GM23248 (cell line): ENCODE measurements at regions not wholly inside any gene's neighbourhood (a gene's known extent, or its start where the extent isn't known, plus 50 kb on each side); places are given as distances from the start of the nearest gene placed in this dataset.

Source experiments
- DNase-seq: peaks from one replicate; pipeline ENCODE4 v3.0.0-alpha.2; 2015
- H2AFZ ChIP-seq: fragments of 200-600 bp; sonication (generic); 2 replicates; pipeline ENCODE4 v1.6.1; 2016; ENCODE audit warnings: antibody characterized with exemption
- H3F3A ChIP-seq: fragments of 200-600 bp; sonication (generic); 2 replicates; pipeline ENCODE4 v1.6.1; 2016; ENCODE audit warnings: mild to moderate bottlenecking, antibody characterized with exemption, mixed run types; ENCODE audit not compliant: insufficient read depth
- H3K27ac ChIP-seq: fragments of 200-600 bp; sonication (generic); 2 replicates; pipeline ENCODE4 v1.5.1; 2016; ENCODE audit warnings: mild to moderate bottlenecking
- H3K27me3 ChIP-seq: fragments of 200-600 bp; sonication (generic); replicated peaks from 2 replicates; pipeline ENCODE4 v1.6.1; 2016; ENCODE audit warnings: mild to moderate bottlenecking; ENCODE audit not compliant: insufficient read depth
- H3K36me3 ChIP-seq: fragments of 200-600 bp; sonication (generic); 2 replicates; pipeline ENCODE4 v1.6.1; 2016; ENCODE audit warnings: low read depth, mild to moderate bottlenecking
- H3K4me1 ChIP-seq: fragments of 200-600 bp; sonication (generic); 2 replicates; pipeline ENCODE4 v1.6.1; 2016; ENCODE audit warnings: mild to moderate bottlenecking; ENCODE audit not compliant: insufficient read depth
- H3K4me2 ChIP-seq: fragments of 200-600 bp; sonication (generic); one replicate; pipeline ENCODE4 v1.6.1; 2016; ENCODE audit warnings: mild to moderate bottlenecking; ENCODE audit not compliant: unreplicated experiment
- H3K4me3 ChIP-seq: fragments of 200-600 bp; sonication (generic); 2 replicates; pipeline ENCODE4 v1.5.1; 2016; ENCODE audit warnings: mild to moderate bottlenecking
- H3K79me2 ChIP-seq: fragments of 200-600 bp; sonication (generic); 2 replicates; pipeline ENCODE4 v1.6.1; 2016; ENCODE audit warnings: mild to moderate bottlenecking; ENCODE audit not compliant: insufficient read depth
- H3K9ac ChIP-seq: fragments of 200-600 bp; sonication (generic); 2 replicates; pipeline ENCODE4 v1.6.1; 2016; ENCODE audit warnings: mild to moderate bottlenecking
- H3K9me2 ChIP-seq: fragments of 200-600 bp; sonication (generic); 2 replicates; pipeline ENCODE4 v1.6.1; 2016; ENCODE audit warnings: mixed run types, mild to moderate bottlenecking, moderate library complexity; ENCODE audit not compliant: insufficient read depth
- H3K9me3 ChIP-seq: fragments of 200-600 bp; sonication (generic); one replicate; pipeline ENCODE4 v1.6.1; 2017; ENCODE audit warnings: low read depth
- H4K20me1 ChIP-seq: fragments of 200-600 bp; sonication (generic); 2 replicates; pipeline ENCODE4 v1.6.0; 2016; ENCODE audit not compliant: insufficient read depth
- EZH2 ChIP-seq: fragments of 200-600 bp; sonication (generic); IDR thresholded peaks from 2 replicates; pipeline ENCODE4 v1.6.1; 2018; ENCODE audit warnings: antibody characterized with exemption, mild to moderate bottlenecking; ENCODE audit not compliant: insufficient read depth, poor library complexity, severe bottlenecking
- EZH2phosphoT487 ChIP-seq: fragments of 200-600 bp; sonication (generic); IDR thresholded peaks from 2 replicates; pipeline ENCODE4 v1.6.1; 2018; ENCODE audit warnings: antibody characterized with exemption, moderate library complexity, mild to moderate bottlenecking, low read depth; ENCODE audit not compliant: insufficient read depth
- WGBS, 2 experiments: methylation state at CpG; one replicate each; pipeline ENCODE4 v1.1.6; 2015 to 2017; ENCODE audit warnings: low lambda C conversion rate in 2 of 2, low coverage in 1 of 2; ENCODE audit errors: missing lambda C conversion rate in 2 of 2; 5-methylcytosine and 5-hydroxymethylcytosine counted together
- in situ Hi-C: fragments of 300-500 bp; cut with MboI; formaldehyde crosslinking; loops from 2 replicates; pipeline ENCODE4 v1.15.0; 2020

- Histone ChIP-seq H3K4me3 (no peak overlapping the region), H3K9ac (no peak overlapping the region), H3K79me2 (no peaks in the 10 kb centered on the region), H4K20me1 (no peaks in the 10 kb centered on the region), H3F3A (no peaks in the 10 kb centered on the region), H3K4me1 (no peaks in the 10 kb centered on the region), H3K27me3 (peaks cover 28% of the 10 kb centered on the region), H3K27ac (no peak overlapping the region), H3K36me3 (no peaks in the 10 kb centered on the region), H3K9me2 (no peaks in the 10 kb centered on the region), H3K9me3 (no peaks in the 10 kb centered on the region), H2AFZ (no peak overlapping the region), H3K4me2 (no peak overlapping the region)
- TF ChIP-seq EZH2 (no peak), EZH2phosphoT487 (no peak)
- WGBS, 2 experiments, result 24 to 29% methylated on average over 2 of the region's 2 CpGs
- no peak for DNase-seq
- in situ Hi-C loops, result no loop called here
Measured at GRCh38 chr1:113253590-113253989, 136.7 kb upstream of the MAGI3 start.

- Histone ChIP-seq H3K36me3 (no peaks in the 10 kb centered on the region), H2AFZ (no peak overlapping the region), H3K4me3 (no peak overlapping the region), H3K9me3 (no peaks in the 10 kb centered on the region), H3K27me3 (peaks cover 34% of the 10 kb centered on the region), H3K4me1 (no peaks in the 10 kb centered on the region), H3K79me2 (no peaks in the 10 kb centered on the region), H3K4me2 (no peak overlapping the region), H3K9ac (no peak overlapping the region), H3F3A (no peaks in the 10 kb centered on the region), H4K20me1 (no peaks in the 10 kb centered on the region), H3K27ac (no peak overlapping the region), H3K9me2 (no peaks in the 10 kb centered on the region)
- in situ Hi-C loops, result no loop called here
- 52 to 60% methylated on average over 7 of the region's 7 CpGs for WGBS, 2 experiments
- no peak for DNase-seq
- no peak for TF ChIP-seq EZH2phosphoT487
- no peak for TF ChIP-seq EZH2
Measured at GRCh38 chr1:113255038-113255719, 135.1 kb upstream of the MAGI3 start.

GRCh38 chr1:113255720-113256347 is 134.5 kb upstream of the MAGI3 start:
- Histone ChIP-seq H3K27me3 (peaks cover 40% of the 10 kb centered on the region), H3K4me3 (no peak overlapping the region), H3K36me3 (no peaks in the 10 kb centered on the region), H3K9me3 (no peaks in the 10 kb centered on the region), H3K4me1 (no peaks in the 10 kb centered on the region), H3K79me2 (no peaks in the 10 kb centered on the region), H3K27ac (no peak overlapping the region), H3K9me2 (no peaks in the 10 kb centered on the region), H3K4me2 (no peak overlapping the region), H4K20me1 (no peaks in the 10 kb centered on the region), H3F3A (no peaks in the 10 kb centered on the region), H3K9ac (no peak overlapping the region), H2AFZ (no peak overlapping the region)
- in situ Hi-C loops, result no loop called here
- TF ChIP-seq EZH2phosphoT487 (no peak), EZH2 (no peak)
- DNase-seq, result no peak
- 13 to 18% methylated on average over 8 of the region's 8 CpGs for WGBS, 2 experiments

- TF ChIP-seq EZH2phosphoT487, result no peak
- no peak for TF ChIP-seq EZH2
- in situ Hi-C loops, result no loop called here
- Histone ChIP-seq H3K27ac (no peak overlapping the region), H3K4me3 (no peak overlapping the region), H3K9me2 (no peaks in the 10 kb centered on the region), H3K27me3 (peaks cover 40% of the 10 kb centered on the region), H3K9ac (no peak overlapping the region), H3F3A (no peaks in the 10 kb centered on the region), H3K79me2 (no peaks in the 10 kb centered on the region), H2AFZ (no peak overlapping the region), H3K4me2 (no peak overlapping the region), H3K9me3 (no peaks in the 10 kb centered on the region), H3K4me1 (no peaks in the 10 kb centered on the region), H4K20me1 (no peaks in the 10 kb centered on the region), H3K36me3 (no peaks in the 10 kb centered on the region)
- DNase-seq, result no peak
- 5 to 9% methylated on average over 2 of the region's 2 CpGs for WGBS, 2 experiments
Measured at GRCh38 chr1:113256348-113256729, 134.0 kb upstream of the MAGI3 start.
